ENCODE measurements at regions not wholly inside any gene's neighbourhood (a gene's known extent, or its start where the extent isn't known, plus 50 kb on each side); places are given as distances from the start of the nearest gene placed in this dataset.

- Histone ChIP-seq H3K4me2 (ENCODE audit: insufficient read depth, low read length) (no peak overlapping the region), H3K79me2 (ENCODE audit: control insufficient read depth, insufficient read depth, low read length) (no peaks in the 10 kb centered on the region), H3K27ac (ENCODE audit: insufficient read depth, low read depth, low read length) (no peak overlapping the region), H3K9me3 (replicated peaks; ENCODE audit: control insufficient read depth, insufficient read depth, low read length) (peaks cover 4% of the 10 kb centered on the region), H3K4me1 (ENCODE audit: control insufficient read depth, extremely low read depth, insufficient read depth, low read length) (no peaks in the 10 kb centered on the region), H3K9ac (replicated peaks; ENCODE audit: extremely low read depth, insufficient read depth, low read length) (no peak overlapping the region), H2AFZ (ENCODE audit: low read depth, low read length) (no peak overlapping the region), H3K4me3 (replicated peaks in 1 of 3; ENCODE audit: insufficient read depth in 1 of 3, low read depth in 1 of 3, low read length in 3 of 3) (no peak overlapping the region), H3K27me3 (ENCODE audit: control insufficient read depth in 2 of 2, insufficient read depth in 2 of 2, low read length in 2 of 2) (no peaks in the 10 kb centered on the region), H3K36me3 (ENCODE audit: control insufficient read depth in 2 of 2, extremely low read depth in 1 of 2, insufficient read depth in 2 of 2, low read length in 2 of 2) (no peaks in the 10 kb centered on the region), H3K9me1 (replicated peaks; ENCODE audit: control insufficient read depth, extremely low read depth, insufficient read depth, low read length) (no peaks in the 10 kb centered on the region), H4K20me1 (replicated peaks; ENCODE audit: control insufficient read depth, extremely low read depth, insufficient read depth, low read length) (no peaks in the 10 kb centered on the region)
- POLR2A ChIA-PET: no interaction called here
- FAIRE-seq: no peak
- DNase-seq (ENCODE audit: low read depth, low spot score): no peak
- CTCF ChIA-PET: no interaction called here
- no TSS peak for BruUV-seq (replicated peaks)
- intact Hi-C loops (cut with micrococcal nuclease) (no loop called here), dilution Hi-C loops (cut with MboI; ENCODE audit: extremely low pct_ligation_motif_present, low sequenced_read_pairs) (no loop called here)
- TF ChIP-seq EZH2 (IDR thresholded peaks at IDR 0.05; ENCODE audit: borderline replicate concordance, low read depth, low read length, severe bottlenecking) (no peak), MYC (IDR thresholded peaks at IDR 0.05; ENCODE audit: low read depth, low read length) (no peak), POLR2AphosphoS5 (IDR thresholded peaks at IDR 0.05; ENCODE audit: insufficient read depth, low read depth, low read length) (no peak), CTCF (IDR thresholded peaks at IDR 0.05; ENCODE audit: extremely low read depth in 1 of 2, insufficient read depth in 1 of 2, low read depth in 1 of 2, low read length in 2 of 2) (no peak), FOS (IDR thresholded peaks at IDR 0.05; ENCODE audit: borderline replicate concordance, insufficient read depth, low read length) (no peak), GATA2 (IDR thresholded peaks at IDR 0.05; ENCODE audit: insufficient read depth, insufficient read length, low read depth, low read length) (no peak), POLR2A (IDR thresholded peaks at IDR 0.05; ENCODE audit: low read depth, low read length) (no peak), JUN (IDR thresholded peaks at IDR 0.05; ENCODE audit: borderline replicate concordance, insufficient read depth, insufficient read length, low read depth) (no peak), MAX (IDR thresholded peaks at IDR 0.05; ENCODE audit: insufficient read depth, insufficient read length) (no peak)
These were observed 244.6 kb upstream of the MAF start for GRCh38 chr16:79845033-79845733.

Measured in endothelial cell of umbilical vein (primary cell).